GM19328 (cell line): ENCODE measurements at regions not wholly inside any gene's neighbourhood (a gene's known extent, or its start where the extent isn't known, plus 50 kb on each side); places are given as distances from the start of the nearest gene placed in this dataset.
"Not testable (repeated sequence)": the region's sequence is repeated elsewhere in the genome, so short reads cannot be mapped to it uniquely, and the experiment has no call there.

Source experiments
- ATAC-seq: cut with Tn5 transposase; IDR thresholded peaks from one replicate; pipeline ENCODE4 v1.9.1; 2021; ENCODE audit warnings: mild to moderate bottlenecking, moderate library complexity; ENCODE audit not compliant: unreplicated experiment

- ATAC-seq: no peak
Observed at GRCh38 chr5:92552206-92553160, 1028.5 kb downstream of the NR2F1-AS1 start.

GRCh38 chr5:92548346-92548745 lies 1032.7 kb downstream of the NR2F1-AS1 start:
- no peak for ATAC-seq

- ATAC-seq: no peak
Observed at GRCh38 chr5:92544596-92544995, 1036.4 kb downstream of the NR2F1-AS1 start.

- no peak for ATAC-seq
Observed at GRCh38 chr5:92544036-92544435, 1037.0 kb downstream of the NR2F1-AS1 start.

- ATAC-seq: no peak
Observed at GRCh38 chr5:92543201-92543600, 1037.8 kb downstream of the NR2F1-AS1 start.

- ATAC-seq: not testable (repeated sequence)
Observed at GRCh38 chr5:92542017-92542416, 1039.0 kb downstream of the NR2F1-AS1 start.

- ATAC-seq: peak; percentile 63
Observed at GRCh38 chr5:92527311-92528078, 1053.5 kb downstream of the NR2F1-AS1 start.

- ATAC-seq: no peak
Observed at GRCh38 chr5:92525131-92525530, 1055.9 kb downstream of the NR2F1-AS1 start.

GRCh38 chr5:92519811-92520632 lies 1061.0 kb downstream of the NR2F1-AS1 start:
- ATAC-seq: no peak

GRCh38 chr5:92518318-92518904 lies 1062.6 kb downstream of the NR2F1-AS1 start:
- peak; percentile 99 for ATAC-seq

- ATAC-seq: no peak
Observed at GRCh38 chr5:92514896-92515295, 1066.1 kb downstream of the NR2F1-AS1 start.

- no peak for ATAC-seq
Observed at GRCh38 chr5:92513067-92513466, 1068.0 kb downstream of the NR2F1-AS1 start.

- no peak for ATAC-seq
Observed at GRCh38 chr5:92508271-92508670, 1072.7 kb downstream of the NR2F1-AS1 start.

GRCh38 chr5:92505925-92506324 lies 1075.1 kb downstream of the NR2F1-AS1 start:
- no peak for ATAC-seq

- ATAC-seq: no peak
Observed at GRCh38 chr5:92505145-92505544, 1075.9 kb downstream of the NR2F1-AS1 start.

- ATAC-seq: no peak
Observed at GRCh38 chr5:92504346-92504745, 1076.7 kb downstream of the NR2F1-AS1 start.

- ATAC-seq: no peak
Observed at GRCh38 chr5:92500752-92501151, 1080.3 kb downstream of the NR2F1-AS1 start.

GRCh38 chr5:92496545-92496944 lies 1084.5 kb downstream of the NR2F1-AS1 start:
- no peak for ATAC-seq

GRCh38 chr5:92494508-92494907 lies 1086.5 kb downstream of the NR2F1-AS1 start:
- ATAC-seq: no peak

GRCh38 chr5:92492908-92493307 lies 1088.1 kb downstream of the NR2F1-AS1 start:
- ATAC-seq: no peak

GRCh38 chr5:92484484-92484883 lies 1096.5 kb downstream of the NR2F1-AS1 start:
- ATAC-seq: no peak
